ENCODE measurements at regions not wholly inside any gene's neighbourhood (a gene's known extent, or its start where the extent isn't known, plus 50 kb on each side); places are given as distances from the start of the nearest gene placed in this dataset.
"Not testable (repeated sequence)": the region's sequence is repeated elsewhere in the genome, so short reads cannot be mapped to it uniquely, and the experiment has no call there.

DNA sequence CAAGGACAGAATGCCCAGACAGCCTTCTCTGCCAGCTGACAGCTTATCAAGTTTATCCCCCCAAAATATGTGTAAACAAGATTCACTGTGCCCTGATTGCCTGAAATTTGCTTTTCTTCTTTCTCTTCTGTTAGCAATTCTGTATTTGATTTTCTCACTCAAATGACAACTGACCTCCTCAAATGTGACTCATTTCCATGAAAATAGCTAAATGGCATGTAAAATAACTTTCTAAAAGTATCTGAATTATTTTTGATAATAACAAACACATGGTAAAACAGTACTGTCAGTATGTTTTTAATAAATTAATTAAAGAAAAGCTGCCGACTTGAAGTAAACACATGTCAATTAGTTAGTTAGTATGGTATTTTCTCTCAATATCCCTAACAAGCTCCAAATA, 202.3 kb upstream of the STAC start:
- intact Hi-C loops (cut with DNase I; ENCODE audit: low total_unique reads): no loop called here
- TF ChIP-seq, protein P1, sequence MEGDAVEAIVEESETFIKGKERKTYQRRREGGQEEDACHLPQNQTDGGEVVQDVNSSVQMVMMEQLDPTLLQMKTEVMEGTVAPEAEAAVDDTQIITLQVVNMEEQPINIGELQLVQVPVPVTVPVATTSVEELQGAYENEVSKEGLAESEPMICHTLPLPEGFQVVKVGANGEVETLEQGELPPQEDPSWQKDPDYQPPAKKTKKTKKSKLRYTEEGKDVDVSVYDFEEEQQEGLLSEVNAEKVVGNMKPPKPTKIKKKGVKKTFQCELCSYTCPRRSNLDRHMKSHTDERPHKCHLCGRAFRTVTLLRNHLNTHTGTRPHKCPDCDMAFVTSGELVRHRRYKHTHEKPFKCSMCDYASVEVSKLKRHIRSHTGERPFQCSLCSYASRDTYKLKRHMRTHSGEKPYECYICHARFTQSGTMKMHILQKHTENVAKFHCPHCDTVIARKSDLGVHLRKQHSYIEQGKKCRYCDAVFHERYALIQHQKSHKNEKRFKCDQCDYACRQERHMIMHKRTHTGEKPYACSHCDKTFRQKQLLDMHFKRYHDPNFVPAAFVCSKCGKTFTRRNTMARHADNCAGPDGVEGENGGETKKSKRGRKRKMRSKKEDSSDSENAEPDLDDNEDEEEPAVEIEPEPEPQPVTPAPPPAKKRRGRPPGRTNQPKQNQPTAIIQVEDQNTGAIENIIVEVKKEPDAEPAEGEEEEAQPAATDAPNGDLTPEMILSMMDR (IDR thresholded peaks at IDR 0.05): no peak
- TF ChIP-seq POLR2A (IDR thresholded peaks at IDR 0.05): no peak
- H3K4me3 ChIP-seq (ENCODE audit: low read depth, poor library complexity, severe bottlenecking): no peak overlapping the region
- WGBS, 2 donors: 45 to 66% methylated on average over 1 of the region's 1 CpG
- DNase-seq (ENCODE audit: low spot score in 2 of 2): no peak

DNA sequence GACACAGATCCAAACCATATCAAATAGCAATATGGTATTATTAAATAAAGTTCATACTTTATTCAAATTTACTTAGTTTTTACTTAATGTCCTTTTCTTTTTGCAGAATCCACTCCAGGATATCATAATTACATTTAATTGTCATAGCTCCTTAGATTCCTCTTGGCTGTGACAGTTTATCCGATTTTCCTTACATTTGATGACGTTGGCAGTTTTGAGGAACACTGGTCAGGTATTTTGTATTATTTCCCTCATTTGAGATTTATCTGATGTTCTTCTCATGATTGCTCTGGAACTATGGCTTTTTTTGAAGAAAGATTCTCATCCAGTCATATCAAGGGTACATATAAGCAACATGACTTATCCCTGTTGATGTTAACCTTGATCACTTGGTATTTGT, 198.3 kb upstream of the STAC start:
- 61 to 93% methylated on average over 2 of the region's 2 CpGs for WGBS, 2 donors
- no peak for DNase-seq (ENCODE audit: low spot score in 2 of 2)
- TF ChIP-seq POLR2A (IDR thresholded peaks at IDR 0.05): no peak
- TF ChIP-seq, protein P1 (IDR thresholded peaks at IDR 0.05): no peak

DNA sequence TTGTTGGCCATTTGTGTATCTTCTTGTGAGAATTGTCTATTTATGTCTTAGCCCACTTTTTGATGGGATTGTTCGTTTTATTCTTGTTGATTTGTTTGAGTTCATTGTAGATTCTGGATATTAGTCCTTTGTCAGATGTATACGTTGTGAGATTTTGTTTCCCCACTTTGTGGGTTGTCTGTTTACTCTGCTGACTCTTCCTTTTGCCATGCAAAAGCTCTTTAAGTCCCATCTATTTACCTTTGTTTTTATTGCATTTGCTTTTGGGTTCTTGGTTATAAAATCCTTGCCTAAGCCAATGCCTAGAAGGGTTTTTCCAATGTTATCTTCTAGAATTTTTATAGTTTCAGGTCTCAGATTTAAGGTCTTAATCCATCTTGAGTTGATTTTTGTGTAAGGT, 193.1 kb upstream of the STAC start:
- H3K4me3 ChIP-seq (ENCODE audit: low read depth, poor library complexity, severe bottlenecking); intact Hi-C loops (cut with DNase I; ENCODE audit: low total_unique reads); DNase-seq (ENCODE audit: low spot score in 2 of 2): not testable (repeated sequence)
- WGBS, 2 donors: 62 to 74% methylated on average over 2 of the region's 2 CpGs

More for the DNA sequence above, 198.3 kb upstream of the STAC start:
- intact Hi-C loops (cut with DNase I; ENCODE audit: low total_unique reads): no loop called here
- H3K4me3 ChIP-seq (ENCODE audit: low read depth, poor library complexity, severe bottlenecking): no peak overlapping the region

DNA sequence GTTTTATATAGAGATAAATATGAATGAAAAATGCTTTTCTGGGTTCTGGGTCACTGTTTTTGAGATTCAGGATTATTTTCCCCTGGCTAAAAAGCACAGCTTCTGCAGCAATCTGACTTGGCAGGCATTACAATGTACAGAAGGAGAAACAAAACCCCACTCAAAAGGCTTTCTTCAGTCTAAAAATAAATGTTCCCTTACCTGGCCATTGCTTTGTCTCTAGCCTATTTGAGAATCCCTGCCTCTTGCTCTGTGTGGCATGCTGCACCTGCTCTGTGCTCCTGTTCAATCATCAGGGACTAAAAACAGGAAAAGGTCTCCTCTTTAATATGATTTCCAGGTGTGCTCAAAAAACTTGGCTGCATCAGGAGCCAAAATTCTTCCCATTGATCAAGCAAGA, 187.4 kb upstream of the STAC start:
- TF ChIP-seq POLR2A (IDR thresholded peaks at IDR 0.05): no peak
- TF ChIP-seq, protein P1 (IDR thresholded peaks at IDR 0.05): no peak
- no peak overlapping the region for H3K4me3 ChIP-seq (ENCODE audit: low read depth, poor library complexity, severe bottlenecking)
- intact Hi-C loops (cut with DNase I; ENCODE audit: low total_unique reads): no loop called here
- no peak for DNase-seq (ENCODE audit: low spot score in 2 of 2)

DNA sequence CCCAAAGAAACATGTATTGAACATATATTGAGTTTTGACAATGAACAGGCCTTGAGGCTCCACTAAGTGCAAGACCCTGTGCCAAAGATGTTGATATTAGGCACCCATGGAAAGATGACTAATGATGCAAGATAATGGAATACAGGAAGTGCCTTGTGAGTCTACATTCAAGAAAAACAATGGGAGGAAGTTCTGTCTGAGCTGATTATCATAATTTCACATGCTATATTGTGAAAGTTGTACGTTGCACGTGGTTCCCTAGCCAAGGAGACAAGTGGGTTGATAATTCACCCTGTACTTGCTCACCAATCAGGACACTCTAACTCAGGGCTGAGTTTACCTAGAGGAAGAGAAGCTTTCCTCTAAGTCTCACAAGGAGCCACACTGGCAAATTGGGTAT, 186.9 kb upstream of the STAC start:
- TF ChIP-seq, protein P1 (IDR thresholded peaks at IDR 0.05): no peak
- TF ChIP-seq POLR2A (IDR thresholded peaks at IDR 0.05): no peak
- no peak overlapping the region for H3K4me3 ChIP-seq (ENCODE audit: low read depth, poor library complexity, severe bottlenecking)
- intact Hi-C loops (cut with DNase I; ENCODE audit: low total_unique reads): no loop called here
- WGBS, 2 donors: 49 to 65% methylated on average over 2 of the region's 2 CpGs
- DNase-seq (ENCODE audit: low spot score in 2 of 2): no peak

DNA sequence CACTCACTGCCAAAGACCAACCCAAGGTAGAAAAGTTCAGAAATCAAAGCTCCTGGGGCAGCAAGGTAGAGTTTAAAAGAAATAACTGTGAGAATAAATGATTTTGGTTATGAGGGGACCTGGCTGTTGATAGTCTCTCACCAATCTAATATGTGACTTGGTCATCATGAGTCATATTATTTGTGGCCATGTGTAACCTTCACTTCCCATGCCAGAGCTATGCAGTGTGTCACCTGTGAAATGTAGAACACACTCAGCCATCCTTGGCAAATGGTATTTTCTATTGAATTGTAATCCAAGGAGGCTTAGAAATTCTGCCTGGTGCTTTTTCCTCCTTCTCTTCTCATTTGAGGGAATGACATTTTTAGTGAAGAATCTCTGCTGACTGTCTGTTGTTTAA, 184.2 kb upstream of the STAC start:
- DNase-seq (ENCODE audit: low spot score in 2 of 2): no peak
- H3K4me3 ChIP-seq (ENCODE audit: low read depth, poor library complexity, severe bottlenecking): no peak overlapping the region
- intact Hi-C loops (cut with DNase I; ENCODE audit: low total_unique reads): no loop called here
- no peak for TF ChIP-seq POLR2A (IDR thresholded peaks at IDR 0.05)
- TF ChIP-seq, protein P1 (IDR thresholded peaks at IDR 0.05): no peak

Data from lower leg skin (tissue), 4 donors.